ENCODE measurements at regions not wholly inside any gene's neighbourhood (a gene's known extent, or its start where the extent isn't known, plus 50 kb on each side); places are given as distances from the start of the nearest gene placed in this dataset.

GRCh38 chr2:120503206-120503792, 157.4 kb downstream of the INHBB start:
- TF ChIP-seq CTCF (conservative IDR thresholded peaks at IDR 0.05 in 1 of 2, IDR thresholded peaks at IDR 0.05 in 1 of 2; ENCODE audit: extremely low read depth in 1 of 2, insufficient read depth in 1 of 2, low read depth in 1 of 2, low read length in 2 of 2) = no peak
- no peak for TF ChIP-seq EZH2 (IDR thresholded peaks at IDR 0.05; ENCODE audit: borderline replicate concordance, low read length)
